GM12864 (cell line): ENCODE measurements at regions not wholly inside any gene's neighbourhood (a gene's known extent, or its start where the extent isn't known, plus 50 kb on each side); places are given as distances from the start of the nearest gene placed in this dataset.

Experiments
- DNase-seq: peaks from one replicate; pipeline ENCODE4 v3.0.0-alpha.2; 2011; ENCODE audit warnings: low read depth
- H3K4me3 ChIP-seq: 2 replicates; pipeline ENCODE4 v1.5.1; 2011; ENCODE audit warnings: mild to moderate bottlenecking, low read depth, low read length, control low read depth
- CTCF ChIP-seq: IDR thresholded peaks from 2 replicates; pipeline ENCODE4 v1.5.1; 2011; ENCODE audit warnings: low read depth, mild to moderate bottlenecking, moderate library complexity, low read length, control low read depth, inconsistent platforms; ENCODE audit errors: missing control alignments

- no peak overlapping the region for H3K4me3 ChIP-seq
- TF ChIP-seq CTCF = no peak
- no peak for DNase-seq
Observed at GRCh38 chr13:64855506-64855905, 2374.6 kb downstream of the PCDH9 start.

GRCh38 chr13:64850017-64850416 lies 2380.1 kb downstream of the PCDH9 start:
- no peak for DNase-seq
- no peak overlapping the region for H3K4me3 ChIP-seq
- no peak for TF ChIP-seq CTCF

- DNase-seq = no peak
- no peak overlapping the region for H3K4me3 ChIP-seq
- no peak for TF ChIP-seq CTCF
Observed at GRCh38 chr13:64849196-64849595, 2380.9 kb downstream of the PCDH9 start.

GRCh38 chr13:64847767-64848166 lies 2382.4 kb downstream of the PCDH9 start:
- no peak overlapping the region for H3K4me3 ChIP-seq
- TF ChIP-seq CTCF = no peak
- DNase-seq = no peak

GRCh38 chr13:64845110-64845509 lies 2385.0 kb downstream of the PCDH9 start:
- DNase-seq = no peak
- TF ChIP-seq CTCF = no peak
- no peak overlapping the region for H3K4me3 ChIP-seq

- H3K4me3 ChIP-seq = no peak overlapping the region
- no peak for TF ChIP-seq CTCF
- DNase-seq = no peak
Observed at GRCh38 chr13:64819081-64819480, 2411.1 kb downstream of the PCDH9 start.

- H3K4me3 ChIP-seq = no peak overlapping the region
- no peak for TF ChIP-seq CTCF
- no peak for DNase-seq
Observed at GRCh38 chr13:64817691-64818090, 2412.4 kb downstream of the PCDH9 start.
